Fibroblast of lung (primary cell): ENCODE measurements at regions not wholly inside any gene's neighbourhood (a gene's known extent, or its start where the extent isn't known, plus 50 kb on each side); places are given as distances from the start of the nearest gene placed in this dataset.

Source experiments
- CTCF ChIP-seq, 2 donors: IDR thresholded peaks in 1 of 2; conservative IDR thresholded peaks in 1 of 2; 1 replicate in 1 of 2; 2 replicates in 1 of 2; pipeline ENCODE4 v1.5.1; 2011 to 2012; ENCODE audit warnings: low read length in 2 of 2, control low read depth in 1 of 2, inconsistent platforms in 1 of 2, low read depth in 1 of 2, mild to moderate bottlenecking in 1 of 2
- EZH2 ChIP-seq: IDR thresholded peaks from 2 replicates; pipeline ENCODE4 v1.5.1; 2012; ENCODE audit warnings: low read length, control low read depth, mild to moderate bottlenecking; ENCODE audit errors: missing control alignments

- TF ChIP-seq CTCF (conservative IDR thresholded peaks at IDR 0.05 in 1 of 2, IDR thresholded peaks at IDR 0.05 in 1 of 2; ENCODE audit: low read depth in 1 of 2, low read length in 2 of 2) = no peak
- TF ChIP-seq EZH2 = no peak
These were observed 967.4 kb downstream of the BCL11B start for GRCh38 chr14:98304574-98304973.
